HCT116 (cell line): ENCODE measurements at regions not wholly inside any gene's neighbourhood (a gene's known extent, or its start where the extent isn't known, plus 50 kb on each side); places are given as distances from the start of the nearest gene placed in this dataset.

ENCODE experiments used
- ATAC-seq: fragments of 200-7000 bp; cut with Tn5 transposase; 2 replicates; pipeline ENCODE4 v1.9.1; 2020; ENCODE audit warnings: mild to moderate bottlenecking, moderate library complexity
- BruUV-seq: library from RNA; stranded (reverse); fragments of 400-500 nt; replicated peaks from 2 replicates; lab custom pipeline; 2021; lab: Mats Ljungman, UMichigan
- CTCF ChIA-PET: fragments of 300-600 bp; sonication (Branson Sonifier 250); formaldehyde crosslinking; loops from one replicate; lab custom pipeline; 2021; ENCODE audit warnings: antibody characterized with exemption; lab: Charles Lee
- POLR2A ChIA-PET: fragments of 300-600, 350-600 bp; sonication (Branson Sonifier 250); formaldehyde crosslinking; loops from one replicate; lab custom pipeline; 2021; ENCODE audit warnings: antibody characterized with exemption; lab: Charles Lee
- RAD21 ChIA-PET, 2 experiments: fragments of 300-600 bp; sonication (Branson Sonifier 250); formaldehyde crosslinking; loops; one replicate each; lab custom pipeline; 2023; ENCODE audit warnings: low total read pairs in 2 of 2; ENCODE audit not compliant: uncharacterized antibody in 2 of 2, unreplicated experiment in 2 of 2, low non-redundant PET in 1 of 2; lab: Charles Lee
- DNase-seq: peaks from one replicate; pipeline ENCODE4 v3.0.0-alpha.2; 2010; ENCODE audit warnings: low read depth, low spot score
- H2AFZ ChIP-seq: fragments of 200-600 bp; shearing (Covaris generic), sonication (generic); 2 replicates; pipeline ENCODE4 v1.6.1; 2017; ENCODE audit warnings: low read depth, mixed run types, mixed read lengths, antibody characterized with exemption, low read length; ENCODE audit not compliant: poor library complexity, severe bottlenecking
- H3K27ac ChIP-seq: 2 replicates; pipeline ENCODE4 v1.5.1; 2012; ENCODE audit warnings: low read depth, low read length
- H3K27me3 ChIP-seq: fragments of 200-600 bp; sonication (generic); 2 replicates; pipeline ENCODE4 v1.6.1; 2016; ENCODE audit warnings: mixed run types, low read length, mixed read lengths; ENCODE audit not compliant: insufficient read depth
- H3K36me3 ChIP-seq, 2 experiments: fragments of 200-500 bp in 1 of 2; fragments of 200-600 bp in 1 of 2; sonication (Bioruptor generic) in 1 of 2; sonication (generic) in 1 of 2; 2 replicates each; pipeline versions ENCODE4 v1.5.1 to v1.6.1; 2014 to 2016; ENCODE audit warnings: low read length in 2 of 2, inconsistent platforms in 1 of 2, mixed read lengths in 1 of 2, mixed run types in 1 of 2; ENCODE audit not compliant: insufficient read depth in 2 of 2, control insufficient read depth in 1 of 2
- H3K4me1 ChIP-seq, 2 experiments: fragments of 200-600 bp in 1 of 2; sonication (generic) in 1 of 2; 2 replicates each; pipeline versions ENCODE4 v1.5.1 to v1.6.1; 2012 to 2017; ENCODE audit warnings: low read length in 2 of 2, inconsistent platforms in 1 of 2, mild to moderate bottlenecking in 1 of 2, mixed read lengths in 1 of 2, mixed run types in 1 of 2, moderate library complexity in 1 of 2; ENCODE audit not compliant: insufficient read depth in 2 of 2, control insufficient read depth in 1 of 2
- H3K4me2 ChIP-seq: fragments of 200-600 bp; sonication (generic); 2 replicates; pipeline ENCODE4 v1.6.1; 2017; ENCODE audit warnings: mixed run types, low read length, mixed read lengths
- H3K4me3 ChIP-seq, 2 experiments: fragments of 200-600 bp in 1 of 2; sonication (generic) in 1 of 2; replicated peaks in 1 of 2; 2 replicates each; pipeline ENCODE4 v1.5.1; 2011 to 2016; ENCODE audit warnings: low read length in 2 of 2, control low read depth in 1 of 2, low read depth in 1 of 2, mild to moderate bottlenecking in 1 of 2, mixed read lengths in 1 of 2, mixed run types in 1 of 2
- H3K79me2 ChIP-seq: fragments of 200-600 bp; sonication (generic); 2 replicates; pipeline ENCODE4 v1.6.1; 2017; ENCODE audit warnings: mild to moderate bottlenecking, mixed run types, low read length, moderate library complexity, mixed read lengths; ENCODE audit not compliant: insufficient read depth
- H3K9ac ChIP-seq: fragments of 200-600 bp; sonication (generic); 2 replicates; pipeline ENCODE4 v1.6.1; 2016; ENCODE audit warnings: low read length, mixed read lengths
- H3K9me2 ChIP-seq: fragments of 200-600 bp; sonication (generic), shearing (Covaris generic); 2 replicates; pipeline ENCODE4 v1.6.1; 2017; ENCODE audit warnings: mixed run types, mild to moderate bottlenecking, moderate library complexity; ENCODE audit not compliant: insufficient read depth
- H3K9me3 ChIP-seq, 2 experiments: fragments of 200-500 bp in 1 of 2; fragments of 200-600 bp in 1 of 2; sonication (Bioruptor generic) in 1 of 2; sonication (generic) in 1 of 2; 2 replicates each; pipeline ENCODE4 v1.6.1; 2014 to 2017; ENCODE audit warnings: low read length in 2 of 2, mixed read lengths in 2 of 2, inconsistent platforms in 1 of 2, low read depth in 1 of 2, mild to moderate bottlenecking in 1 of 2, mixed run types in 1 of 2, moderate library complexity in 1 of 2; ENCODE audit not compliant: control insufficient read depth in 1 of 2, insufficient read depth in 1 of 2
- H4K20me1 ChIP-seq: fragments of 200-600 bp; sonication (generic), shearing (Covaris generic); 2 replicates; pipeline ENCODE4 v1.6.1; 2017; ENCODE audit warnings: mixed run types, mild to moderate bottlenecking, moderate library complexity; ENCODE audit not compliant: insufficient read depth
- CBX3 ChIP-seq: IDR thresholded peaks from 2 replicates; pipeline ENCODE4 v1.6.1; 2012; ENCODE audit warnings: low read depth
- CEBPB ChIP-seq: IDR thresholded peaks from 2 replicates; pipeline ENCODE4 v1.6.1; 2012; ENCODE audit warnings: low read depth
- EGR1 ChIP-seq: IDR thresholded peaks from 2 replicates; pipeline ENCODE4 v1.6.1; 2012; ENCODE audit warnings: low read depth
- ELF1 ChIP-seq: IDR thresholded peaks from 2 replicates; pipeline ENCODE4 v1.6.1; 2012; ENCODE audit warnings: low read depth, borderline replicate concordance
- EZH2 ChIP-seq: fragments of 200-600 bp; sonication (generic); IDR thresholded peaks from 2 replicates; pipeline ENCODE4 v1.6.1; 2017; ENCODE audit warnings: antibody characterized with exemption, mixed run types
- EZH2phosphoT487 ChIP-seq: fragments of 200-600 bp; IDR thresholded peaks from 2 replicates; pipeline ENCODE4 v1.6.1; 2018; ENCODE audit warnings: antibody characterized with exemption, borderline replicate concordance
- FOSL1 ChIP-seq: IDR thresholded peaks from 2 replicates; pipeline ENCODE4 v1.6.1; 2012; ENCODE audit warnings: low read depth
- JUND ChIP-seq: IDR thresholded peaks from 2 replicates; pipeline ENCODE4 v1.6.1; 2012
- POLR2A ChIP-seq: IDR thresholded peaks from 2 replicates; pipeline ENCODE4 v1.7.0; 2011; ENCODE audit warnings: borderline replicate concordance; ENCODE audit not compliant: insufficient read depth, insufficient read length; ENCODE audit errors: extremely low read depth
- RAD21 ChIP-seq: IDR thresholded peaks from 2 replicates; pipeline ENCODE4 v1.6.1; 2012; ENCODE audit warnings: low read depth, mild to moderate bottlenecking
- SIN3A ChIP-seq: IDR thresholded peaks from 2 replicates; pipeline ENCODE4 v1.6.1; 2012; ENCODE audit warnings: low read depth
- SP1 ChIP-seq: IDR thresholded peaks from 2 replicates; pipeline ENCODE4 v1.6.1; 2012; ENCODE audit warnings: low read depth
- SRF ChIP-seq: IDR thresholded peaks from 2 replicates; pipeline ENCODE4 v1.6.1; 2012; ENCODE audit warnings: low read depth
- TCF7L2 ChIP-seq: IDR thresholded peaks from 2 replicates; pipeline ENCODE4 v1.7.0; 2011; ENCODE audit warnings: borderline replicate concordance, inconsistent platforms; ENCODE audit not compliant: insufficient read depth, insufficient read length; ENCODE audit errors: extremely low read depth
- YY1 ChIP-seq: IDR thresholded peaks from 2 replicates; pipeline ENCODE4 v1.6.1; 2011; ENCODE audit warnings: low read length, low read depth, moderate library complexity, mild to moderate bottlenecking; ENCODE audit not compliant: insufficient replicate concordance; ENCODE audit errors: extremely low read depth
- ZFX ChIP-seq: fragments of 450-650 bp; IDR thresholded peaks from 2 replicates; pipeline ENCODE4 v1.6.1; 2017
- ZNF274 ChIP-seq: fragments of 200-500 bp; sonication (Bioruptor generic); IDR thresholded peaks from 2 replicates; pipeline ENCODE4 v1.6.1; 2014; ENCODE audit warnings: mild to moderate bottlenecking, low read depth, low read length, inconsistent platforms
- intact Hi-C: fragments of 100-400 bp; cut with micrococcal nuclease; formaldehyde crosslinking; loops from 2 replicates; pipeline ENCODE4 v1.10.0; 2022
- TF ChIP-seq, protein P1 (sequence below): IDR thresholded peaks from 2 replicates; pipeline ENCODE4 v1.6.1; 2012
- TF ChIP-seq, protein P2 (sequence below), 3 experiments: fragments of 200-600 bp in 1 of 3; sonication (generic) in 1 of 3; IDR thresholded peaks in 2 of 3; conservative IDR thresholded peaks in 1 of 3; 2 replicates each; pipeline ENCODE4 v1.5.1; 2012 to 2017; ENCODE audit warnings: low read depth in 2 of 3, low read length in 2 of 3, antibody characterized with exemption in 1 of 3, borderline replicate concordance in 1 of 3, control low read depth in 1 of 3, mild to moderate bottlenecking in 1 of 3, mixed read lengths in 1 of 3, mixed run types in 1 of 3, moderate library complexity in 1 of 3; ENCODE audit not compliant: insufficient read depth in 1 of 3
- TF ChIP-seq, protein P3 (sequence below): IDR thresholded peaks from 2 replicates; pipeline ENCODE4 v1.6.1; 2011; ENCODE audit warnings: mild to moderate bottlenecking, low read length, moderate library complexity; ENCODE audit not compliant: insufficient replicate concordance; ENCODE audit errors: extremely low read depth

DNA sequence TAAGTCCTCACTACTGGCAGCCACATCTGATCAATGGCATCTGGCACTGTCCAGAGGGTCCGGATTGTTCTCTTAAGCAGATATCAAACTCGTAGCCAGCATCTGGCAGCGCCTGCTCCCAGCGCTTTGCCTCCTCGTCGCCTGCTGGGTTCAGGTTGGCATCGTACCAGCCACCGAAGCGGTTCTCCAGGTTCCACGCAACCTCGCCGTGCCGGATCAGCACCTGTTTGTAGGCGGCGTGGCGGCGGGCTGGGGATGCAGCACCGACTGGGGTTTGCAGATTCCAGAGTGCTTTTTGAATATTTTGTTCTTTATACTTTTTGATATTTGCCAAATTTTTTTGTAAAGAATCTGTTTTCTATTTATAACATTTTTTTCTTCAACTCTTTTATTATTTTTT lies 111.6 kb downstream of the NR2F2 start:
- Histone ChIP-seq H3K27me3 (peaks cover 46% of the 10 kb centered on the region), H4K20me1 (no peaks in the 10 kb centered on the region), H3K9me2 (no peaks in the 10 kb centered on the region), H3K4me2 (no peak overlapping the region), H3K9me3 (no peaks in the 10 kb centered on the region), H3K27ac (no peak overlapping the region), H3K36me3 (no peaks in the 10 kb centered on the region), H3K9ac (no peak overlapping the region), H2AFZ (no peak overlapping the region), H3K4me1 (no peaks in the 10 kb centered on the region), H3K4me3 (no peak overlapping the region), H3K79me2 (no peaks in the 10 kb centered on the region)
- intact Hi-C loops, result no loop called here
- RAD21 ChIA-PET, result no interaction called here
- BruUV-seq, result no TSS peak
- no peak for TF ChIP-seq EZH2phosphoT487
- no peak for TF ChIP-seq EZH2
- TF ChIP-seq, protein P1, sequence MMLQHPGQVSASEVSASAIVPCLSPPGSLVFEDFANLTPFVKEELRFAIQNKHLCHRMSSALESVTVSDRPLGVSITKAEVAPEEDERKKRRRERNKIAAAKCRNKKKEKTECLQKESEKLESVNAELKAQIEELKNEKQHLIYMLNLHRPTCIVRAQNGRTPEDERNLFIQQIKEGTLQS, result no peak
- TF ChIP-seq SIN3A, result no peak
- no peak for TF ChIP-seq ZNF274
- TF ChIP-seq, protein P2, sequence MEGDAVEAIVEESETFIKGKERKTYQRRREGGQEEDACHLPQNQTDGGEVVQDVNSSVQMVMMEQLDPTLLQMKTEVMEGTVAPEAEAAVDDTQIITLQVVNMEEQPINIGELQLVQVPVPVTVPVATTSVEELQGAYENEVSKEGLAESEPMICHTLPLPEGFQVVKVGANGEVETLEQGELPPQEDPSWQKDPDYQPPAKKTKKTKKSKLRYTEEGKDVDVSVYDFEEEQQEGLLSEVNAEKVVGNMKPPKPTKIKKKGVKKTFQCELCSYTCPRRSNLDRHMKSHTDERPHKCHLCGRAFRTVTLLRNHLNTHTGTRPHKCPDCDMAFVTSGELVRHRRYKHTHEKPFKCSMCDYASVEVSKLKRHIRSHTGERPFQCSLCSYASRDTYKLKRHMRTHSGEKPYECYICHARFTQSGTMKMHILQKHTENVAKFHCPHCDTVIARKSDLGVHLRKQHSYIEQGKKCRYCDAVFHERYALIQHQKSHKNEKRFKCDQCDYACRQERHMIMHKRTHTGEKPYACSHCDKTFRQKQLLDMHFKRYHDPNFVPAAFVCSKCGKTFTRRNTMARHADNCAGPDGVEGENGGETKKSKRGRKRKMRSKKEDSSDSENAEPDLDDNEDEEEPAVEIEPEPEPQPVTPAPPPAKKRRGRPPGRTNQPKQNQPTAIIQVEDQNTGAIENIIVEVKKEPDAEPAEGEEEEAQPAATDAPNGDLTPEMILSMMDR (IDR thresholded peaks at IDR 0.05 in 2 of 3, conservative IDR thresholded peaks at IDR 0.05 in 1 of 3; ENCODE audit: borderline replicate concordance in 1 of 3, insufficient read depth in 1 of 3, low read depth in 2 of 3, low read length in 2 of 3), result no peak
- TF ChIP-seq CBX3, result no peak
- TF ChIP-seq ELF1, result no peak
- no peak for TF ChIP-seq YY1
- no peak for TF ChIP-seq SP1
- TF ChIP-seq RAD21, result no peak
- TF ChIP-seq, protein P3, sequence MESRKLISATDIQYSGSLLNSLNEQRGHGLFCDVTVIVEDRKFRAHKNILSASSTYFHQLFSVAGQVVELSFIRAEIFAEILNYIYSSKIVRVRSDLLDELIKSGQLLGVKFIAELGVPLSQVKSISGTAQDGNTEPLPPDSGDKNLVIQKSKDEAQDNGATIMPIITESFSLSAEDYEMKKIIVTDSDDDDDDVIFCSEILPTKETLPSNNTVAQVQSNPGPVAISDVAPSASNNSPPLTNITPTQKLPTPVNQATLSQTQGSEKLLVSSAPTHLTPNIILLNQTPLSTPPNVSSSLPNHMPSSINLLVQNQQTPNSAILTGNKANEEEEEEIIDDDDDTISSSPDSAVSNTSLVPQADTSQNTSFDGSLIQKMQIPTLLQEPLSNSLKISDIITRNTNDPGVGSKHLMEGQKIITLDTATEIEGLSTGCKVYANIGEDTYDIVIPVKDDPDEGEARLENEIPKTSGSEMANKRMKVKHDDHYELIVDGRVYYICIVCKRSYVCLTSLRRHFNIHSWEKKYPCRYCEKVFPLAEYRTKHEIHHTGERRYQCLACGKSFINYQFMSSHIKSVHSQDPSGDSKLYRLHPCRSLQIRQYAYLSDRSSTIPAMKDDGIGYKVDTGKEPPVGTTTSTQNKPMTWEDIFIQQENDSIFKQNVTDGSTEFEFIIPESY, result no peak
- TF ChIP-seq CEBPB, result no peak
- TF ChIP-seq JUND, result no peak
- TF ChIP-seq POLR2A, result no peak
- no peak for TF ChIP-seq ZFX
- no peak for TF ChIP-seq SRF
- no peak for TF ChIP-seq FOSL1
- TF ChIP-seq TCF7L2, result no peak
- TF ChIP-seq EGR1, result no peak
- no peak for DNase-seq
- CTCF ChIA-PET, result no interaction called here
- POLR2A ChIA-PET, result no interaction called here
- no peak for ATAC-seq
